Caco-2 (cell line): ENCODE measurements at regions not wholly inside any gene's neighbourhood (a gene's known extent, or its start where the extent isn't known, plus 50 kb on each side); places are given as distances from the start of the nearest gene placed in this dataset.

Experiments
- BruUV-seq: library from RNA; stranded (reverse); fragments of 400-500 nt; replicated peaks from 2 replicates; lab custom pipeline; 2021; lab: Mats Ljungman, UMichigan
- CTCF ChIA-PET: fragments of 300-600 bp; sonication (Branson Sonifier 250); formaldehyde crosslinking; loops from one replicate; lab custom pipeline; 2022; ENCODE audit warnings: antibody characterized with exemption; lab: Charles Lee
- POLR2A ChIA-PET: fragments of 300-600 bp; sonication (Branson Sonifier 250); formaldehyde crosslinking; loops from one replicate; lab custom pipeline; 2022; ENCODE audit warnings: antibody characterized with exemption; lab: Charles Lee
- DNase-seq, 2 experiments: peaks; one replicate each; pipeline versions ENCODE4 v3.0.0 to v3.0.0-alpha.2; 2020 to 2022
- H3K27me3 ChIP-seq: replicated peaks from 2 replicates; pipeline ENCODE4 v1.6.0; 2011; ENCODE audit warnings: low read length; ENCODE audit not compliant: control insufficient read depth, insufficient read depth
- H3K36me3 ChIP-seq: 2 replicates; pipeline ENCODE4 v1.5.1; 2011; ENCODE audit warnings: low read length; ENCODE audit not compliant: control insufficient read depth, insufficient read depth
- H3K4me1 ChIP-seq: fragments of 250-450 bp; sonication (Bioruptor Pico); 2 replicates; pipeline ENCODE4 v1.5.1; 2020; ENCODE audit warnings: mild to moderate bottlenecking
- H3K4me3 ChIP-seq: 2 replicates; pipeline ENCODE4 v1.5.1; 2011; ENCODE audit warnings: low read depth, mild to moderate bottlenecking, control low read depth, low read length
- H3K9me3 ChIP-seq: fragments of 250-450 bp; sonication (Bioruptor Pico); 2 replicates; pipeline ENCODE4 v1.5.1; 2020; ENCODE audit warnings: mild to moderate bottlenecking, moderate library complexity
- H3K27ac Mint-ChIP-seq: one replicate; pipeline ENCODE4 v1.8.0; 2022; ENCODE audit warnings: mixed read lengths; ENCODE audit not compliant: unreplicated experiment
- H3K27me3 Mint-ChIP-seq: one replicate; pipeline ENCODE4 v1.8.0; 2022; ENCODE audit warnings: mixed read lengths; ENCODE audit not compliant: insufficient read depth, unreplicated experiment
- H3K36me3 Mint-ChIP-seq: one replicate; pipeline ENCODE4 v1.8.0; 2022; ENCODE audit warnings: mild to moderate bottlenecking, mixed read lengths; ENCODE audit not compliant: insufficient read depth, unreplicated experiment
- H3K4me1 Mint-ChIP-seq: one replicate; pipeline ENCODE4 v1.8.0; 2022; ENCODE audit warnings: low read depth, mixed read lengths; ENCODE audit not compliant: unreplicated experiment
- H3K4me3 Mint-ChIP-seq: one replicate; pipeline ENCODE4 v1.8.0; 2022; ENCODE audit warnings: mild to moderate bottlenecking, moderate library complexity, mixed read lengths; ENCODE audit not compliant: unreplicated experiment
- H3K9me3 Mint-ChIP-seq: one replicate; pipeline ENCODE4 v1.8.0; 2022; ENCODE audit warnings: mixed read lengths; ENCODE audit not compliant: unreplicated experiment
- intact Hi-C: fragments of 100-400 bp; cut with micrococcal nuclease; formaldehyde crosslinking; loops from one replicate; pipeline ENCODE4 v1.10.0; 2022; ENCODE audit not compliant: unreplicated experiment
- TF ChIP-seq, protein P1 (sequence below), 2 experiments: fragments of 200-600 bp in 1 of 2; IDR thresholded peaks; 1 replicate in 1 of 2; 2 replicates in 1 of 2; pipeline versions ENCODE4 v1.5.1 to v1.8.0; 2011 to 2022; ENCODE audit warnings: antibody characterized with exemption in 1 of 2, control low read depth in 1 of 2, inconsistent platforms in 1 of 2, low read depth in 1 of 2, low read length in 1 of 2, mild to moderate bottlenecking in 1 of 2, moderate library complexity in 1 of 2; ENCODE audit not compliant: insufficient read depth in 1 of 2, severe bottlenecking in 1 of 2, unreplicated experiment in 1 of 2

DNA sequence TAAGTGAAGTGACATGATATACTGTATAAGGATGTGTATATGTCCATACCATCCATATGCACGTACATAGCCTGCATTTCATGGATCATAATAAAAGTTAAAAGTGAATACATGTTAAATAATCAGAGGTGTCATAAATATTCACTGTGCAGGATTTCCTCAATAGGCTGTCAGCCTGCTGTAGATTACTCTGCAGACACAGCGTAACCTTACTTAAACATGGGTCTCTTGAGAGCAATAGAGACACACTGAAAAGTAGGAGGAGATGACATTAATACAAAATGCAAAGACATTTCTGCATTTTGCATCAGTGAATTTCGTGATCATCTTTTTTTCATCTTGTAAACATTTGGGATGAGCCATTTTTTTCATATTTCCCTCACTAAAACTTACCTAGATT is 955.2 kb upstream of the DIAPH2 start:
- Histone ChIP-seq H3K9me3 (no peaks in the 10 kb centered on the region), H3K4me3 (no peak overlapping the region), H3K27me3 (no peaks in the 10 kb centered on the region), H3K36me3 (no peaks in the 10 kb centered on the region), H3K4me1 (no peaks in the 10 kb centered on the region)
- TF ChIP-seq, protein P1, sequence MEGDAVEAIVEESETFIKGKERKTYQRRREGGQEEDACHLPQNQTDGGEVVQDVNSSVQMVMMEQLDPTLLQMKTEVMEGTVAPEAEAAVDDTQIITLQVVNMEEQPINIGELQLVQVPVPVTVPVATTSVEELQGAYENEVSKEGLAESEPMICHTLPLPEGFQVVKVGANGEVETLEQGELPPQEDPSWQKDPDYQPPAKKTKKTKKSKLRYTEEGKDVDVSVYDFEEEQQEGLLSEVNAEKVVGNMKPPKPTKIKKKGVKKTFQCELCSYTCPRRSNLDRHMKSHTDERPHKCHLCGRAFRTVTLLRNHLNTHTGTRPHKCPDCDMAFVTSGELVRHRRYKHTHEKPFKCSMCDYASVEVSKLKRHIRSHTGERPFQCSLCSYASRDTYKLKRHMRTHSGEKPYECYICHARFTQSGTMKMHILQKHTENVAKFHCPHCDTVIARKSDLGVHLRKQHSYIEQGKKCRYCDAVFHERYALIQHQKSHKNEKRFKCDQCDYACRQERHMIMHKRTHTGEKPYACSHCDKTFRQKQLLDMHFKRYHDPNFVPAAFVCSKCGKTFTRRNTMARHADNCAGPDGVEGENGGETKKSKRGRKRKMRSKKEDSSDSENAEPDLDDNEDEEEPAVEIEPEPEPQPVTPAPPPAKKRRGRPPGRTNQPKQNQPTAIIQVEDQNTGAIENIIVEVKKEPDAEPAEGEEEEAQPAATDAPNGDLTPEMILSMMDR (IDR thresholded peaks at IDR 0.05; ENCODE audit: insufficient read depth in 1 of 2, low read depth in 1 of 2, low read length in 1 of 2, severe bottlenecking in 1 of 2, unreplicated experiment in 1 of 2): no peak
- no peaks in the 10 kb centered on the region for H3K36me3 Mint-ChIP-seq
- ChIA-PET POLR2A (no interaction called here), CTCF (no interaction called here)
- H3K9me3 Mint-ChIP-seq: no peaks in the 10 kb centered on the region
- intact Hi-C loops: no loop called here
- H3K4me3 Mint-ChIP-seq: no peak overlapping the region
- no peak for DNase-seq
- no peaks in the 10 kb centered on the region for H3K27me3 Mint-ChIP-seq
- no peaks in the 10 kb centered on the region for H3K4me1 Mint-ChIP-seq
- BruUV-seq: no TSS peak
- no peak overlapping the region for H3K27ac Mint-ChIP-seq

GRCh38 chrX:95733426-95733825 is 951.2 kb upstream of the DIAPH2 start:
- BruUV-seq: no TSS peak
- no peaks in the 10 kb centered on the region for H3K9me3 Mint-ChIP-seq
- no peaks in the 10 kb centered on the region for H3K36me3 Mint-ChIP-seq
- no peaks in the 10 kb centered on the region for H3K4me1 Mint-ChIP-seq
- TF ChIP-seq, protein P1 (IDR thresholded peaks at IDR 0.05; ENCODE audit: insufficient read depth in 1 of 2, low read depth in 1 of 2, low read length in 1 of 2, severe bottlenecking in 1 of 2, unreplicated experiment in 1 of 2): no peak
- CTCF ChIA-PET: no interaction called here
- Histone ChIP-seq H3K4me3 (no peak overlapping the region), H3K9me3 (no peaks in the 10 kb centered on the region), H3K4me1 (no peaks in the 10 kb centered on the region), H3K36me3 (no peaks in the 10 kb centered on the region), H3K27me3 (no peaks in the 10 kb centered on the region)
- no peak overlapping the region for H3K27ac Mint-ChIP-seq
- no peak overlapping the region for H3K4me3 Mint-ChIP-seq
- intact Hi-C loops: no loop called here
- POLR2A ChIA-PET: no interaction called here
- no peak for DNase-seq
- peaks cover 3% of the 10 kb centered on the region for H3K27me3 Mint-ChIP-seq

- Histone ChIP-seq H3K36me3 (no peaks in the 10 kb centered on the region), H3K27me3 (no peaks in the 10 kb centered on the region), H3K4me3 (no peak overlapping the region), H3K4me1 (no peaks in the 10 kb centered on the region), H3K9me3 (no peaks in the 10 kb centered on the region)
- no peak for DNase-seq
- ChIA-PET CTCF (no interaction called here), POLR2A (no interaction called here)
- Mint-ChIP-seq H3K27ac (no peak overlapping the region), H3K9me3 (no peaks in the 10 kb centered on the region), H3K4me3 (no peak overlapping the region), H3K4me1 (no peaks in the 10 kb centered on the region), H3K36me3 (no peaks in the 10 kb centered on the region), H3K27me3 (no peaks in the 10 kb centered on the region)
- intact Hi-C loops: no loop called here
- TF ChIP-seq, protein P1 (IDR thresholded peaks at IDR 0.05; ENCODE audit: insufficient read depth in 1 of 2, low read depth in 1 of 2, low read length in 1 of 2, severe bottlenecking in 1 of 2, unreplicated experiment in 1 of 2): no peak
- no TSS peak for BruUV-seq
Measured at GRCh38 chrX:95754411-95754810, 930.2 kb upstream of the DIAPH2 start.
